ENCODE measurements at regions not wholly inside any gene's neighbourhood (a gene's known extent, or its start where the extent isn't known, plus 50 kb on each side); places are given as distances from the start of the nearest gene placed in this dataset.

- TF ChIP-seq CTCF (IDR thresholded peaks at IDR 0.05; ENCODE audit: insufficient read depth, low read depth, low read length), result no peak
- no peak for TF ChIP-seq EZH2 (IDR thresholded peaks at IDR 0.05; ENCODE audit: insufficient read depth, low read length)
Observed at GRCh38 chr10:42960991-42961795, 115.7 kb upstream of the RET start.

All from astrocyte (in vitro differentiated cells and primary cell).